ENCODE measurements at regions not wholly inside any gene's neighbourhood (a gene's known extent, or its start where the extent isn't known, plus 50 kb on each side); places are given as distances from the start of the nearest gene placed in this dataset.

- H3K4me3 Mint-ChIP-seq = no peak overlapping the region
- no peaks in the 10 kb centered on the region for H3K36me3 Mint-ChIP-seq (ENCODE audit: low read depth)
- H3K4me1 Mint-ChIP-seq = no peaks in the 10 kb centered on the region
- ATAC-seq (ENCODE audit: low read depth) = no peak
- TF ChIP-seq CTCF (IDR thresholded peaks at IDR 0.05) = no peak
- ChIA-PET CTCF (no interaction called here), POLR2A (no interaction called here)
- H3K9me3 Mint-ChIP-seq = peaks cover 8% of the 10 kb centered on the region
- intact Hi-C loops (cut with micrococcal nuclease) = no loop called here
- no peaks in the 10 kb centered on the region for H3K27me3 Mint-ChIP-seq
- no peak for DNase-seq
- no peak overlapping the region for H3K27ac Mint-ChIP-seq
Observed at GRCh38 chr12:114974333-114974732, 290.4 kb upstream of the TBX3 start.

GRCh38 chr12:114968727-114969126, 284.8 kb upstream of the TBX3 start:
- no peaks in the 10 kb centered on the region for H3K4me1 Mint-ChIP-seq
- H3K9me3 Mint-ChIP-seq = no peaks in the 10 kb centered on the region
- H3K27me3 Mint-ChIP-seq = no peaks in the 10 kb centered on the region
- ChIA-PET POLR2A (no interaction called here), CTCF (no interaction called here)
- no peaks in the 10 kb centered on the region for H3K36me3 Mint-ChIP-seq (ENCODE audit: low read depth)
- no peak for DNase-seq
- intact Hi-C loops (cut with micrococcal nuclease) = no loop called here
- no peak for TF ChIP-seq CTCF (IDR thresholded peaks at IDR 0.05)
- ATAC-seq (ENCODE audit: low read depth) = no peak
- no peak overlapping the region for H3K4me3 Mint-ChIP-seq
- no peak overlapping the region for H3K27ac Mint-ChIP-seq

GRCh38 chr12:114967151-114967550, 283.2 kb upstream of the TBX3 start:
- Mint-ChIP-seq H3K9me3 (no peaks in the 10 kb centered on the region), H3K4me3 (no peak overlapping the region), H3K27ac (no peak overlapping the region), H3K36me3 (ENCODE audit: low read depth) (no peaks in the 10 kb centered on the region), H3K27me3 (no peaks in the 10 kb centered on the region), H3K4me1 (no peaks in the 10 kb centered on the region)
- DNase-seq (no peak), ATAC-seq (ENCODE audit: low read depth) (no peak)
- CTCF ChIA-PET = no interaction called here
- no peak for TF ChIP-seq CTCF (IDR thresholded peaks at IDR 0.05)
- intact Hi-C loops (cut with micrococcal nuclease) = no loop called here
- POLR2A ChIA-PET = no interaction called here

GRCh38 chr12:114964841-114965240, 280.9 kb upstream of the TBX3 start:
- ATAC-seq (ENCODE audit: low read depth) = no peak
- DNase-seq = no peak
- intact Hi-C loops (cut with micrococcal nuclease) = no loop called here
- Mint-ChIP-seq H3K4me3 (no peak overlapping the region), H3K4me1 (no peaks in the 10 kb centered on the region), H3K27me3 (no peaks in the 10 kb centered on the region), H3K36me3 (ENCODE audit: low read depth) (no peaks in the 10 kb centered on the region), H3K9me3 (no peaks in the 10 kb centered on the region), H3K27ac (no peak overlapping the region)
- POLR2A ChIA-PET = no interaction called here
- CTCF ChIA-PET = no interaction called here
- TF ChIP-seq CTCF (IDR thresholded peaks at IDR 0.05) = no peak

GRCh38 chr12:114963846-114964245, 279.9 kb upstream of the TBX3 start:
- Mint-ChIP-seq H3K36me3 (ENCODE audit: low read depth) (no peaks in the 10 kb centered on the region), H3K27me3 (no peaks in the 10 kb centered on the region), H3K4me1 (no peaks in the 10 kb centered on the region), H3K4me3 (no peak overlapping the region), H3K27ac (no peak overlapping the region), H3K9me3 (no peaks in the 10 kb centered on the region)
- ATAC-seq (ENCODE audit: low read depth) (no peak), DNase-seq (no peak)
- no peak for TF ChIP-seq CTCF (IDR thresholded peaks at IDR 0.05)
- ChIA-PET CTCF (no interaction called here), POLR2A (no interaction called here)
- intact Hi-C loops (cut with micrococcal nuclease) = no loop called here

All from activated B cell treated with CpG ODN at 0.5 μM for 24 hours (primary cell).